ENCODE measurements at regions not wholly inside any gene's neighbourhood (a gene's known extent, or its start where the extent isn't known, plus 50 kb on each side); places are given as distances from the start of the nearest gene placed in this dataset.

DNA sequence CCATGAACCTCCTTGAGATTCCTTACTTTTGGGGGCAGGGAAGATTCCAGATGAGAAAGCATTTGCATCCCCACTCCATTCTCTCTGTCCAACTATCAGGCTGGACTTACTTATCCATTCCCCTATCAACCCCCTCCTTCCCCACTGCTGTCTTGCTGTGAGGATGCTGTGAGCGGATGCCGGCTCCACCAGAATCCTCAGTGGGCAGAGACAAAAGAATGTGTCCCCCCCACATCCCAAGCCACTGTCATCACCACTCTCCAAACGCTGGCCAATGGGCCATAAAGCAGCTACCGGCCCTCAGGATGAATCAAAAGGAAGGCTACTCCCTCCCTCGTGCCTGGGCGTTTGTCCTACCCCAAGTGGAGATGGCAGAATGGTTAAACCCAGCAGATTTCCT lies 173.0 kb upstream of the NTF3 start:
- no peaks in the 10 kb centered on the region for H3K27me3 ChIP-seq
- intact Hi-C loops (cut with DNase I) = no loop called here
- no peaks in the 10 kb centered on the region for H3K9me3 ChIP-seq
- DNase-seq = no peak
- H3K27ac ChIP-seq = no peak overlapping the region
- H3K4me1 ChIP-seq = no peaks in the 10 kb centered on the region
- 88 to 92% methylated on average over 6 of the region's 6 CpGs for WGBS, 2 donors
- TF ChIP-seq POLR2A (IDR thresholded peaks at IDR 0.05) = no peak
- no peak for TF ChIP-seq POLR2AphosphoS5 (IDR thresholded peaks at IDR 0.05)
- no peak overlapping the region for H3K4me3 ChIP-seq
- H3K36me3 ChIP-seq = no peaks in the 10 kb centered on the region

DNA sequence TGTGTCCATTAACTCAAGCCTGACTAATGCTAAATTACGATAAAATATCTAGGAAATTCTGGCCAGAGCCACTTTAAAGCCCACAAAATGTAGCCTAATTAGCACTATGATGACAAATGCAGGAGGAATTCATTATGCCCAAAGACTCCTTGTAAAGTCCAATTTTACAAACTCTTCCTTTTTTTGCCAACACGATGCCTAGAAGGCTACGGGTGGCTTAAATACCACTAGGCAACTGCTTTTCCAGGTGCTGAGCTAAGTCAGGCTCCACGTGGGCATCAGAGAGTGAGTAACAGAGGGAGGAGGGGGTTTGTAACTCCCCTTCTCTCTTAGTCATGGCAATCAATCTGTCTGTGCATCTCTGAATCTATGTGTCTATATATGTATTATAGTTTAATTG lies 172.4 kb upstream of the NTF3 start:
- 70 to 85% methylated on average over 4 of the region's 4 CpGs for WGBS, 2 donors
- Histone ChIP-seq H3K4me1 (no peaks in the 10 kb centered on the region), H3K9me3 (no peaks in the 10 kb centered on the region), H3K36me3 (no peaks in the 10 kb centered on the region), H3K27ac (no peak overlapping the region), H3K4me3 (no peak overlapping the region), H3K27me3 (no peaks in the 10 kb centered on the region)
- TF ChIP-seq POLR2A (IDR thresholded peaks at IDR 0.05) = no peak
- no peak for TF ChIP-seq POLR2AphosphoS5 (IDR thresholded peaks at IDR 0.05)
- no peak for TF ChIP-seq EP300 (IDR thresholded peaks at IDR 0.05)
- TF ChIP-seq, protein P1, sequence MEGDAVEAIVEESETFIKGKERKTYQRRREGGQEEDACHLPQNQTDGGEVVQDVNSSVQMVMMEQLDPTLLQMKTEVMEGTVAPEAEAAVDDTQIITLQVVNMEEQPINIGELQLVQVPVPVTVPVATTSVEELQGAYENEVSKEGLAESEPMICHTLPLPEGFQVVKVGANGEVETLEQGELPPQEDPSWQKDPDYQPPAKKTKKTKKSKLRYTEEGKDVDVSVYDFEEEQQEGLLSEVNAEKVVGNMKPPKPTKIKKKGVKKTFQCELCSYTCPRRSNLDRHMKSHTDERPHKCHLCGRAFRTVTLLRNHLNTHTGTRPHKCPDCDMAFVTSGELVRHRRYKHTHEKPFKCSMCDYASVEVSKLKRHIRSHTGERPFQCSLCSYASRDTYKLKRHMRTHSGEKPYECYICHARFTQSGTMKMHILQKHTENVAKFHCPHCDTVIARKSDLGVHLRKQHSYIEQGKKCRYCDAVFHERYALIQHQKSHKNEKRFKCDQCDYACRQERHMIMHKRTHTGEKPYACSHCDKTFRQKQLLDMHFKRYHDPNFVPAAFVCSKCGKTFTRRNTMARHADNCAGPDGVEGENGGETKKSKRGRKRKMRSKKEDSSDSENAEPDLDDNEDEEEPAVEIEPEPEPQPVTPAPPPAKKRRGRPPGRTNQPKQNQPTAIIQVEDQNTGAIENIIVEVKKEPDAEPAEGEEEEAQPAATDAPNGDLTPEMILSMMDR (IDR thresholded peaks at IDR 0.05) = no peak
- no peak for DNase-seq
- intact Hi-C loops (cut with DNase I) = no loop called here

DNA sequence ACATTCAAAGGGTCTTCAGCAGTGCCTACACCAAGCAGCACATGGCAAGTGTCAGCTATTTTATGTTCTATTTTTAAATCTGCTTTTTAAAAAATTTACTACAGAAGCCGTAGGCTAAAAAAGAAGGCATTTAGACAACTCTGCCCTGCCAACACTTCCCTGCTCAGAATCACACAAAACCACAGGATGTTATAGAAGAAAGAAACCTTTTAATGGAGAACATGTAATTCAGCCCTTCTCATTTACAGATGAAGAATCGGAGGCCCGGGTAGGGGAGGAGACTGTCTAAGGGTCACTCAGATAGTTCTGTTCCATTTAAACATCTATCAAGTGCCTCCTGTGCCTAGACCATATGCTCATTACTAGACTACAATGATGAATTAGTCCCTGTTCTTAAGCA lies 171.8 kb upstream of the NTF3 start:
- WGBS, 2 donors = 48 to 84% methylated on average over 3 of the region's 3 CpGs
- H3K4me3 ChIP-seq = no peak overlapping the region
- H3K9me3 ChIP-seq = no peaks in the 10 kb centered on the region
- no peaks in the 10 kb centered on the region for H3K4me1 ChIP-seq
- H3K36me3 ChIP-seq = no peaks in the 10 kb centered on the region
- intact Hi-C loops (cut with DNase I) = no loop called here
- no peak for TF ChIP-seq POLR2A (IDR thresholded peaks at IDR 0.05)
- no peak for TF ChIP-seq POLR2AphosphoS5 (IDR thresholded peaks at IDR 0.05)
- TF ChIP-seq, protein P1 (IDR thresholded peaks at IDR 0.05) = no peak
- no peak for TF ChIP-seq EP300 (IDR thresholded peaks at IDR 0.05)
- no peak for DNase-seq
- H3K27ac ChIP-seq = no peak overlapping the region
- H3K27me3 ChIP-seq = no peaks in the 10 kb centered on the region

DNA sequence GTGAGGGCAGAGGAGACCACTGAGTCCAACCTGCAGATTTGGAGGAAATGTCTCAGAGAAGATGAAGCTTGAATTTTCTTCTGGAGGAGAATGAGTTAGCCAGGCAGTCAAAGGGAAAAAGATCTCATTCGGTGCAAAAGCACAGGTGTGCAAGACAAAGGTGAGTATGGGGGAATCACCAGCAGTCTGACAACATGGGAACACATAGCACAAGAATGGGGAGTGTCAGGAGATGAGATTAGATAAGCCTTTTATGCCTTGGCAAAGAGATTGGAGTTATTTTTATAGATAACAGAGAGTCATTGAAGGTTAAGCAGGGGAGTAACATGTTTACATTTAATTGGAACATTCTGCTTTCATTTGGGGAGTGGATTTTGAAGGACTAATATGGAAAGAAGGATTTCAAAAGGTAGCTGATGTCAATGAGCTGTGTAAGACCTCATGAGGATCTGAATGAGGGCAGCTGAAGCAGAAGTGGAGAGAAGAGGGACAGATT lies 171.3 kb upstream of the NTF3 start:
- Histone ChIP-seq H3K36me3 (no peaks in the 10 kb centered on the region), H3K27ac (no peak overlapping the region), H3K4me3 (no peak overlapping the region), H3K4me1 (no peaks in the 10 kb centered on the region), H3K27me3 (no peaks in the 10 kb centered on the region), H3K9me3 (no peaks in the 10 kb centered on the region)
- TF ChIP-seq, protein P1 (IDR thresholded peaks at IDR 0.05) = no peak
- TF ChIP-seq EP300 (IDR thresholded peaks at IDR 0.05) (no peak), POLR2AphosphoS5 (IDR thresholded peaks at IDR 0.05) (no peak), POLR2A (IDR thresholded peaks at IDR 0.05) (no peak)
- intact Hi-C loops (cut with DNase I) = no loop called here
- DNase-seq = no peak
- 20 to 67% methylated on average over 1 of the region's 1 CpG for WGBS, 2 donors

DNA sequence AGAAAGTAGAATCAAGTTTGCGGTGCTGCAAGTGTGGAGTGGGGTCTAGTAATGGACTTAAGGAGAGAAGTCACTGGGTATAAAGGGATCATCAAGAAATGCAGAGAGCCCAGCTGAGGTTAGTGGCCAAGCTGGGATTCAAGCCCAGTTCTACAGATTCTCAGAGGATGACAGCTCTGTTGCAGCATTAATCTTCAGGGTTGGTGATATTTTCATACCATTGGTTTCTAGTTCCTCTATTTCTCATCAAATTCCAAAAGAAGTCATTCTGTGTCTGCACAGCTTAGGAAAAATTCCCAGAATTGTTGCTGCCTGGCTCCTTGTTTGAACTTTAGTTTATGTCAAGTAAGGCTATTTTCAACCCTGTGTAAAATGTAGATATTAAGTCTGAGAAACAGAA lies 169.5 kb upstream of the NTF3 start:
- TF ChIP-seq EP300 (IDR thresholded peaks at IDR 0.05) (no peak), POLR2AphosphoS5 (IDR thresholded peaks at IDR 0.05) (no peak), POLR2A (IDR thresholded peaks at IDR 0.05) (no peak)
- TF ChIP-seq, protein P1 (IDR thresholded peaks at IDR 0.05) = no peak
- 84 to 87% methylated on average over 1 of the region's 1 CpG for WGBS, 2 donors

More for the DNA sequence above, 169.5 kb upstream of the NTF3 start:
- Histone ChIP-seq H3K27me3 (no peaks in the 10 kb centered on the region), H3K9me3 (no peaks in the 10 kb centered on the region), H3K4me1 (no peaks in the 10 kb centered on the region), H3K36me3 (no peaks in the 10 kb centered on the region), H3K27ac (no peak overlapping the region), H3K4me3 (no peak overlapping the region)
- intact Hi-C loops (cut with DNase I) = no loop called here
- DNase-seq = no peak

Measured in sigmoid colon (tissue), 6 donors.